SK-N-SH (cell line): ENCODE measurements at regions not wholly inside any gene's neighbourhood (a gene's known extent, or its start where the extent isn't known, plus 50 kb on each side); places are given as distances from the start of the nearest gene placed in this dataset.

Source experiments
- CTCF ChIA-PET: fragments of 300-600, 350-600 bp; formaldehyde crosslinking; extraction: SDS; loops from one replicate; lab custom pipeline; 2021; lab: Yijun Ruan, JAX
- POLR2A ChIA-PET: fragments of 350-600 bp; sonication (Branson Sonifier 250); formaldehyde crosslinking; extraction: SDS; loops from one replicate; lab custom pipeline; 2020; ENCODE audit warnings: antibody characterized with exemption, inconsistent platforms; lab: Yijun Ruan, JAX
- DNase-seq: peaks from one replicate; pipeline ENCODE4 v3.0.0; 2012
- H2AFZ ChIP-seq: fragments of 200-600 bp; sonication (generic); 2 replicates; pipeline ENCODE4 v1.8.1; 2016; ENCODE audit warnings: antibody characterized with exemption, mild to moderate bottlenecking, low read depth
- H3F3A ChIP-seq: fragments of 200-600 bp; sonication (generic); replicated peaks from 2 replicates; pipeline ENCODE3; 2016; ENCODE audit warnings: antibody characterized with exemption, mild to moderate bottlenecking; ENCODE audit not compliant: insufficient read depth
- H3K27ac ChIP-seq, 2 experiments: fragments of 200-500 bp in 1 of 2; fragments of 200-600 bp in 1 of 2; sonication (Bioruptor generic) in 1 of 2; sonication (generic), shearing (Covaris generic) in 1 of 2; 2 replicates each; pipeline versions ENCODE4 v1.5.1 to v1.6.1; 2014 to 2016; ENCODE audit warnings: low read depth in 2 of 2, inconsistent platforms in 1 of 2, low read length in 1 of 2, mild to moderate bottlenecking in 1 of 2, mixed read lengths in 1 of 2
- H3K27me3 ChIP-seq: fragments of 200-600 bp; sonication (generic), shearing (Covaris generic); 2 replicates; pipeline ENCODE4 v1.6.1; 2016; ENCODE audit warnings: mixed run types; ENCODE audit not compliant: insufficient read depth
- H3K36me3 ChIP-seq, 2 experiments: fragments of 200-500 bp in 1 of 2; fragments of 200-600 bp in 1 of 2; sonication (Bioruptor generic) in 1 of 2; sonication (generic) in 1 of 2; replicated peaks in 1 of 2; 2 replicates each; pipeline versions ENCODE3 to v1.5.1; 2014 to 2016; ENCODE audit warnings: low read length in 1 of 2, mild to moderate bottlenecking in 1 of 2; ENCODE audit not compliant: insufficient read depth in 2 of 2, control insufficient read depth in 1 of 2
- H3K4me1 ChIP-seq, 2 experiments: fragments of 200-500 bp in 1 of 2; fragments of 200-600 bp in 1 of 2; sonication (Bioruptor generic) in 1 of 2; sonication (generic), shearing (Covaris generic) in 1 of 2; 2 replicates each; pipeline versions ENCODE4 v1.5.1 to v1.6.1; 2014 to 2016; ENCODE audit warnings: low read depth in 1 of 2, low read length in 1 of 2, mixed run types in 1 of 2; ENCODE audit not compliant: insufficient read depth in 2 of 2, control insufficient read depth in 1 of 2
- H3K4me2 ChIP-seq: fragments of 200-600 bp; sonication (generic), shearing (Covaris generic); 2 replicates; pipeline ENCODE4 v1.6.1; 2017; ENCODE audit warnings: mixed run types
- H3K4me3 ChIP-seq, 2 experiments: fragments of 200-500 bp in 1 of 2; fragments of 200-600 bp in 1 of 2; sonication (Bioruptor generic) in 1 of 2; sonication (generic), shearing (Covaris generic) in 1 of 2; 2 replicates each; pipeline versions ENCODE4 v1.5.1 to v1.8.1; 2014 to 2016; ENCODE audit warnings: low read depth in 2 of 2, inconsistent platforms in 1 of 2, low read length in 1 of 2, mild to moderate bottlenecking in 1 of 2, mixed read lengths in 1 of 2, moderate library complexity in 1 of 2
- H3K79me2 ChIP-seq: fragments of 200-600 bp; sonication (generic); 2 replicates; pipeline ENCODE4 v1.8.1; 2017; ENCODE audit warnings: mild to moderate bottlenecking; ENCODE audit not compliant: insufficient read depth
- H3K9ac ChIP-seq: fragments of 200-600 bp; sonication (generic); 2 replicates; pipeline ENCODE4 v1.6.1; 2017; ENCODE audit warnings: mixed run types
- H3K9me2 ChIP-seq: fragments of 200-600 bp; sonication (generic); 2 replicates; pipeline ENCODE4 v1.6.1; 2017; ENCODE audit warnings: mixed run types
- H3K9me3 ChIP-seq: fragments of 200-600 bp; sonication (generic); 2 replicates; pipeline ENCODE4 v1.6.1; 2017; ENCODE audit warnings: mixed run types, mild to moderate bottlenecking, moderate library complexity
- H4K20me1 ChIP-seq: fragments of 200-600 bp; sonication (generic); 2 replicates; pipeline ENCODE4 v1.6.1; 2017; ENCODE audit warnings: mild to moderate bottlenecking, mixed run types; ENCODE audit not compliant: insufficient read depth
- CHD2 ChIP-seq: fragments of 150-350 bp; IDR thresholded peaks from 2 replicates; pipeline ENCODE4 v1.6.1; 2018; ENCODE audit warnings: low read length; ENCODE audit not compliant: partially characterized antibody
- CTCF ChIP-seq: fragments of 200-600 bp; sonication (generic); IDR thresholded peaks from 2 replicates; pipeline ENCODE4 v1.6.1; 2017; ENCODE audit warnings: antibody characterized with exemption, mild to moderate bottlenecking, moderate library complexity
- ELF1 ChIP-seq: IDR thresholded peaks from 2 replicates; pipeline ENCODE4 v1.4.0; 2012
- EP300 ChIP-seq, 2 experiments: IDR thresholded peaks; 2 replicates each; pipeline versions ENCODE4 v1.4.0 to v1.6.1; 2012; ENCODE audit warnings: borderline replicate concordance in 1 of 2, low read depth in 1 of 2, low read length in 1 of 2
- GABPA ChIP-seq: IDR thresholded peaks from 2 replicates; pipeline ENCODE4 v1.4.0; 2012; ENCODE audit warnings: low read depth, mild to moderate bottlenecking
- IRF3 ChIP-seq: fragments of 150-350 bp; IDR thresholded peaks from 2 replicates; pipeline ENCODE4 v1.6.1; 2016; ENCODE audit warnings: mild to moderate bottlenecking, low read depth, low read length
- MAX ChIP-seq: IDR thresholded peaks from 2 replicates; pipeline ENCODE4 v1.4.0; 2012; ENCODE audit warnings: low read depth
- NRF1 ChIP-seq: IDR thresholded peaks from 2 replicates; pipeline ENCODE4 v1.6.1; 2012; ENCODE audit warnings: low read depth, mild to moderate bottlenecking, low read length
- PBX3 ChIP-seq: IDR thresholded peaks from 2 replicates; pipeline ENCODE4; 2012
- POLR2AphosphoS5 ChIP-seq: IDR thresholded peaks from 2 replicates; pipeline ENCODE4 v1.6.1; 2012; ENCODE audit warnings: low read depth, low read length
- RAD21 ChIP-seq: IDR thresholded peaks from 2 replicates; pipeline ENCODE4 v1.6.1; 2012; ENCODE audit warnings: mild to moderate bottlenecking, low read length
- RCOR1 ChIP-seq: fragments of 150-350 bp; IDR thresholded peaks from 2 replicates; pipeline ENCODE4 v1.6.1; 2017; ENCODE audit warnings: antibody characterized with exemption, low read length
- RFX5 ChIP-seq: IDR thresholded peaks from 2 replicates; pipeline ENCODE4 v1.6.1; 2012; ENCODE audit warnings: mild to moderate bottlenecking, improper control_type of control experiment, low read length
- SIN3A ChIP-seq: IDR thresholded peaks from 2 replicates; pipeline ENCODE4 v1.6.1; 2012; ENCODE audit warnings: low read depth, mild to moderate bottlenecking, low read length, moderate library complexity, borderline replicate concordance
- SMC3 ChIP-seq: IDR thresholded peaks from 2 replicates; pipeline ENCODE4 v1.6.1; 2012; ENCODE audit warnings: low read depth, low read length, improper control_type of control experiment
- TCF12 ChIP-seq: IDR thresholded peaks from 2 replicates; pipeline ENCODE4 v1.4.0; 2012
- TEAD4 ChIP-seq: IDR thresholded peaks from 2 replicates; pipeline ENCODE4 v1.4.0; 2012; ENCODE audit warnings: mild to moderate bottlenecking, borderline replicate concordance; ENCODE audit not compliant: insufficient read depth
- USF2 ChIP-seq: fragments of 150-350 bp; IDR thresholded peaks from 2 replicates; pipeline ENCODE4 v1.6.1; 2017; ENCODE audit warnings: antibody characterized with exemption, low read length, low read depth, borderline replicate concordance
- YY1 ChIP-seq: IDR thresholded peaks from 2 replicates; pipeline ENCODE4 v1.4.0; 2012; ENCODE audit warnings: low read depth, mild to moderate bottlenecking
- ZBTB33 ChIP-seq: IDR thresholded peaks from 2 replicates; pipeline ENCODE4 v1.4.0; 2012; ENCODE audit warnings: low read depth, borderline replicate concordance
- WGBS: methylation state at CpG from one replicate; pipeline ENCODE4 v1.1.6; 2017; ENCODE audit warnings: low lambda C conversion rate; 5-methylcytosine and 5-hydroxymethylcytosine counted together

GRCh38 chr9:118419676-118420075 lies 715.5 kb downstream of the TLR4 start:
- H3K9me2 ChIP-seq: no peaks in the 10 kb centered on the region
- no peaks in the 10 kb centered on the region for H4K20me1 ChIP-seq
- no peak overlapping the region for H3K4me2 ChIP-seq
- H3K36me3 ChIP-seq: no peaks in the 10 kb centered on the region
- no peak overlapping the region for H3K4me3 ChIP-seq
- TF ChIP-seq SMC3 (no peak), CTCF (no peak), EP300 (IDR thresholded peaks at IDR 0.05; ENCODE audit: borderline replicate concordance in 1 of 2, low read depth in 1 of 2, low read length in 1 of 2) (no peak), IRF3 (no peak), NRF1 (no peak), MAX (no peak), YY1 (no peak), PBX3 (no peak), SIN3A (no peak), RCOR1 (no peak), RFX5 (no peak), ZBTB33 (no peak), TEAD4 (no peak), USF2 (no peak), RAD21 (no peak), TCF12 (no peak), POLR2AphosphoS5 (no peak), GABPA (no peak), ELF1 (no peak), CHD2 (no peak)
- 40% methylated on average over 1 of the region's 1 CpG for WGBS
- no peak overlapping the region for H3K9ac ChIP-seq
- H3F3A ChIP-seq: no peaks in the 10 kb centered on the region
- no peak overlapping the region for H3K27ac ChIP-seq
- H2AFZ ChIP-seq: no peak overlapping the region
- H3K9me3 ChIP-seq: no peaks in the 10 kb centered on the region
- H3K79me2 ChIP-seq: no peaks in the 10 kb centered on the region
- POLR2A ChIA-PET: no interaction called here
- DNase-seq: no peak
- no peaks in the 10 kb centered on the region; a peak in 1 of 4 replicates for H3K4me1 ChIP-seq
- CTCF ChIA-PET: no interaction called here
- no peaks in the 10 kb centered on the region for H3K27me3 ChIP-seq
